ENCODE measurements at regions not wholly inside any gene's neighbourhood (a gene's known extent, or its start where the extent isn't known, plus 50 kb on each side); places are given as distances from the start of the nearest gene placed in this dataset.

DNA sequence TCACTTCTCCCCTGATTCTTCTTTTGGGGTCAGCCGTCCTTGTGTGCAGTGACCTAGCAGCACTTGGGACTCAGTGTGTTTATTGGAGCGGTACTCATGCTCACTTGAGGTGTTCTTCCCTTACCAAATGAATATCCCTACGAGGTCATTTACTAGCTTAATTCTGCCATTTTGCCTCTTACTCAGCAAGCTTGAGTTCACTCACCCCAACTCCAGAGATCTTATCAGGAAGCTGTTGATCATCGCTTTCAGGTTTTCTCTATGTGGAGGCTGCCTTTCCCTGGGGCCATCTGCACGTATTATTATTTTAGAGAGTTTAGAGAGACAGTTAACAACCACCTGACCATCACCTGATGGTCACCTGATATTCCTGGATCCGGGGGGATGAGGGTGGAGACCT, 1466.0 kb upstream of the GOT2 start:
- 95% methylated on average over 6 of the region's 6 CpGs for WGBS, 2 donors
- Histone ChIP-seq H3K9me3 (no peaks in the 10 kb centered on the region), H3K4me1 (no peaks in the 10 kb centered on the region), H3K27ac (no peak overlapping the region), H3K27me3 (no peaks in the 10 kb centered on the region), H3K4me3 (no peak overlapping the region), H3K36me3 (ENCODE audit: low read depth, missing control alignments) (no peaks in the 10 kb centered on the region)
- DNase-seq: no peak
- TF ChIP-seq POLR2A (IDR thresholded peaks at IDR 0.05): no peak
- TF ChIP-seq, protein P1, sequence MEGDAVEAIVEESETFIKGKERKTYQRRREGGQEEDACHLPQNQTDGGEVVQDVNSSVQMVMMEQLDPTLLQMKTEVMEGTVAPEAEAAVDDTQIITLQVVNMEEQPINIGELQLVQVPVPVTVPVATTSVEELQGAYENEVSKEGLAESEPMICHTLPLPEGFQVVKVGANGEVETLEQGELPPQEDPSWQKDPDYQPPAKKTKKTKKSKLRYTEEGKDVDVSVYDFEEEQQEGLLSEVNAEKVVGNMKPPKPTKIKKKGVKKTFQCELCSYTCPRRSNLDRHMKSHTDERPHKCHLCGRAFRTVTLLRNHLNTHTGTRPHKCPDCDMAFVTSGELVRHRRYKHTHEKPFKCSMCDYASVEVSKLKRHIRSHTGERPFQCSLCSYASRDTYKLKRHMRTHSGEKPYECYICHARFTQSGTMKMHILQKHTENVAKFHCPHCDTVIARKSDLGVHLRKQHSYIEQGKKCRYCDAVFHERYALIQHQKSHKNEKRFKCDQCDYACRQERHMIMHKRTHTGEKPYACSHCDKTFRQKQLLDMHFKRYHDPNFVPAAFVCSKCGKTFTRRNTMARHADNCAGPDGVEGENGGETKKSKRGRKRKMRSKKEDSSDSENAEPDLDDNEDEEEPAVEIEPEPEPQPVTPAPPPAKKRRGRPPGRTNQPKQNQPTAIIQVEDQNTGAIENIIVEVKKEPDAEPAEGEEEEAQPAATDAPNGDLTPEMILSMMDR (IDR thresholded peaks at IDR 0.05): no peak
- intact Hi-C loops (cut with DNase I; ENCODE audit: low total_unique reads): no loop called here

DNA sequence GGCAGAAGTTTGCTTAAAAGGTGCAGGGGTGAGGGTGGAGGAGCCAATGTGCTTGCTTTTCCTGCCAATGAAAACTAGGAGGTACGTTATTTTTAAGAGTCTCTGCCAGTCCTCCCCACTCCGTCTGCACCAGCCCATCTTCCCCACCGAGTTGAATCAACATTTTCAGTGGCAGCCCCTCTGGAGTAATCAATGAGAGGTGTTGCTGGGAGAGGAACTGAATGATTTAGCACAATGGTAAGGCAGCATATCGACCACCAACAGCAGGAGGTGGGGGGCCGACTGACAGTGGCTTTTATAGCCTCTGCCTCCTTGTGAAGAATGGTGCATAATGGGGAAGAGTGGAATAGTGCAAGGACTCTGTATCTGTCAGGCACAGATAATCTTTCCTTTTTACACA, 1465.0 kb upstream of the GOT2 start:
- no peak for DNase-seq

DNA sequence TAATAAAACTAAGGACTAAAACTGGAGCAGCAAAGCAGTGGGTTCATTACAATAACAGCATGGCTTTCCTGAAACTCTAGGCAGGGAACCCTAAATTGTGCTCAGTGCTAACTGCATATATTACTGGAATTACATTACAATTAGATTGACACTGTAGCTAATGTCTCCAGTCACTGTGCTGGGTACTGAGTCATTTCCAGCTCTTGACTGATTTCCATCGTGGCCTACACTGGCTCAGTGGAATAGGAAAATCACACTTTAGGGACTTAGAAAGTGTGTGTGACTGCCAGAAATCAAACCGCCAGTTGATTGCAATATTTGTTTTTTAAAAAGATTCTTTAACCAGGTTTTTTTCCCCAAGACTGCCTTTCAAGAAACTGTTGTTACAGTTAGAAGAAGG, 1447.4 kb upstream of the GOT2 start:
- intact Hi-C loops (cut with DNase I; ENCODE audit: low total_unique reads): no loop called here
- DNase-seq: no peak
- no peaks in the 10 kb centered on the region for H3K9me3 ChIP-seq
- 65 to 87% methylated on average over 2 of the region's 2 CpGs for WGBS, 2 donors
- TF ChIP-seq, protein P1 (IDR thresholded peaks at IDR 0.05): no peak
- no peak for TF ChIP-seq POLR2A (IDR thresholded peaks at IDR 0.05)
- no peaks in the 10 kb centered on the region for H3K36me3 ChIP-seq (ENCODE audit: low read depth, missing control alignments)
- no peak overlapping the region for H3K27ac ChIP-seq
- H3K27me3 ChIP-seq: no peaks in the 10 kb centered on the region
- H3K4me1 ChIP-seq: no peaks in the 10 kb centered on the region
- H3K4me3 ChIP-seq: no peak overlapping the region

More for the DNA sequence above, 1465.0 kb upstream of the GOT2 start:
- no peaks in the 10 kb centered on the region for H3K36me3 ChIP-seq (ENCODE audit: low read depth, missing control alignments)
- intact Hi-C loops (cut with DNase I; ENCODE audit: low total_unique reads): no loop called here
- no peaks in the 10 kb centered on the region for H3K4me1 ChIP-seq
- no peak overlapping the region for H3K4me3 ChIP-seq
- no peak for TF ChIP-seq POLR2A (IDR thresholded peaks at IDR 0.05)
- TF ChIP-seq, protein P1 (IDR thresholded peaks at IDR 0.05): no peak
- no peaks in the 10 kb centered on the region for H3K27me3 ChIP-seq
- 52 to 64% methylated on average over 5 of the region's 5 CpGs for WGBS, 2 donors
- no peaks in the 10 kb centered on the region for H3K9me3 ChIP-seq
- no peak overlapping the region for H3K27ac ChIP-seq

DNA sequence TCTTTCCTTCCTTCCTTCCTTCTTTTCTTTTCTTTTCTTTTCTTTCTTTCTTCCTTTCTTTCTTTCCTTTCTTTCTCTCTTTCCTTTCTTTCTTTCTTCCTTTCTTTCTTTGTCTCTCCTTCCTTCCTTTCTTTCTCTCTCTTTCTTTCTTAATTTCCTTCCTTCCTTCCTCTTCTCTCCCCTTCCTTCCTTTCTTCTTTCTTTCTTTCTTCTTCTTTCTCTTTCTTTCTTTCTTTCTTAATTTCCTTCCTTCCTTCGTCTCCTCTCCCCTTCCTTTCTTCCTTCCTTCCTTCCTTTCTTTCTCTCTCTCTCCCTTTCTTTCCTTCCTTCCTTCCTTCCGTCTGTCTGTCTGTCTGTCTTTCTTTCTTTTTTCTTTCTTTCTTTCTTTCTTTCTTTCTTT, 1446.5 kb upstream of the GOT2 start:
- H3K27ac ChIP-seq: no peak overlapping the region
- TF ChIP-seq POLR2A (IDR thresholded peaks at IDR 0.05): no peak
- TF ChIP-seq, protein P1 (IDR thresholded peaks at IDR 0.05): no peak
- WGBS, 2 donors: 74 to 88% methylated on average over 2 of the region's 2 CpGs
- intact Hi-C loops (cut with DNase I; ENCODE audit: low total_unique reads): no loop called here
- H3K4me3 ChIP-seq: no peak overlapping the region
- DNase-seq: no peak
- no peaks in the 10 kb centered on the region for H3K9me3 ChIP-seq
- H3K4me1 ChIP-seq: no peaks in the 10 kb centered on the region
- H3K27me3 ChIP-seq: no peaks in the 10 kb centered on the region
- H3K36me3 ChIP-seq (ENCODE audit: low read depth, missing control alignments): no peaks in the 10 kb centered on the region

DNA sequence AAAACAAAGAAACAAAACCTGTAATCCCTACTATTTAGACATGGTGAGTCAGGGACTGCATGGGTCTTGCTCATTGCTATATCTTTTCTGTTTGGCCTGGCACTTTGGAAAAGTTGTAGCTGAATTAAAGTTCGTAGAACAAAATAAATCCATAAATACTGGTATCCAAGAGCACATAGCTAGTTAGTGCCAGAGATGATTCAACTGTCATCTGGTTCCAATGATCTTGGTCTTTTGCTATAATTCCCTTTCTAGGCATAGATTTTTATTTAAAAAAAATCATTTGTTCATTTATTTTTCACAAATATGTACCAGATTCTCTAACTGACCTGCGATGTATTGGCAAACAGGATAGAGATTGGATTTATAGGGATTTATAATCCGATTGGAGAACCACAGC, 1436.1 kb upstream of the GOT2 start:
- no peak overlapping the region for H3K4me3 ChIP-seq
- H3K4me1 ChIP-seq: no peaks in the 10 kb centered on the region
- WGBS, 2 donors: 72 to 76% methylated on average over 3 of the region's 3 CpGs
- H3K27ac ChIP-seq: no peak overlapping the region
- H3K9me3 ChIP-seq: no peaks in the 10 kb centered on the region
- DNase-seq: no peak
- no peaks in the 10 kb centered on the region for H3K27me3 ChIP-seq
- intact Hi-C loops (cut with DNase I; ENCODE audit: low total_unique reads): no loop called here
- no peaks in the 10 kb centered on the region for H3K36me3 ChIP-seq (ENCODE audit: low read depth, missing control alignments)
- TF ChIP-seq, protein P1 (IDR thresholded peaks at IDR 0.05): no peak
- TF ChIP-seq POLR2A (IDR thresholded peaks at IDR 0.05): no peak

Data from testis (tissue), 2 donors.